HEK293T (cell line): ENCODE measurements at regions not wholly inside any gene's neighbourhood (a gene's known extent, or its start where the extent isn't known, plus 50 kb on each side); places are given as distances from the start of the nearest gene placed in this dataset.

Experiments
- CTCF ChIA-PET: fragments of 350-600 bp; formaldehyde crosslinking; extraction: SDS; loops from one replicate; lab custom pipeline; 2021; ENCODE audit warnings: antibody characterized with exemption, inconsistent platforms; lab: Yijun Ruan, JAX
- POLR2A ChIA-PET: fragments of 350-600 bp; formaldehyde crosslinking; extraction: SDS; loops from one replicate; lab custom pipeline; 2020; ENCODE audit warnings: antibody characterized with exemption, inconsistent platforms; lab: Yijun Ruan, JAX
- DNase-seq: peaks from one replicate; pipeline ENCODE4 v3.0.0; 2012; ENCODE audit warnings: mixed read lengths; ENCODE audit errors: extremely low spot score
- ARNT ChIP-seq: fragments of 450-650 bp; IDR thresholded peaks from 2 replicates; pipeline ENCODE4 v1.6.1; 2017; ENCODE audit warnings: mild to moderate bottlenecking
- BHLHE40 ChIP-seq: fragments of 450-650 bp; IDR thresholded peaks from 2 replicates; pipeline ENCODE4 v1.6.1; 2016; ENCODE audit warnings: mild to moderate bottlenecking, moderate library complexity, borderline replicate concordance
- CTBP1 ChIP-seq: fragments of 450-650 bp; IDR thresholded peaks from 2 replicates; pipeline ENCODE4 v1.6.1; 2016; ENCODE audit warnings: borderline replicate concordance
- ELF4 ChIP-seq: fragments of 450-650 bp; IDR thresholded peaks from 2 replicates; pipeline ENCODE4 v1.6.1; 2017; ENCODE audit warnings: antibody characterized with exemption
- FOXA1 ChIP-seq: fragments of 450-650 bp; IDR thresholded peaks from 2 replicates; pipeline ENCODE4 v1.6.1; 2016; ENCODE audit warnings: mild to moderate bottlenecking
- FOXK2 ChIP-seq: fragments of 450-650 bp; IDR thresholded peaks from 2 replicates; pipeline ENCODE4 v1.6.1; 2016; ENCODE audit warnings: mild to moderate bottlenecking
- FOXM1 ChIP-seq: fragments of 450-650 bp; IDR thresholded peaks from 2 replicates; pipeline ENCODE4 v1.6.1; 2017; ENCODE audit warnings: mild to moderate bottlenecking, borderline replicate concordance
- HDGF ChIP-seq: fragments of 450-650 bp; IDR thresholded peaks from 2 replicates; pipeline ENCODE4 v1.6.1; 2017; ENCODE audit warnings: antibody characterized with exemption, borderline replicate concordance
- L3MBTL2 ChIP-seq: fragments of 450-650 bp; conservative IDR thresholded peaks from 2 replicates; pipeline ENCODE4 v1.6.1; 2016; ENCODE audit warnings: mild to moderate bottlenecking
- LEF1 ChIP-seq: fragments of 450-650 bp; IDR thresholded peaks from 2 replicates; pipeline ENCODE4 v1.6.1; 2017; ENCODE audit warnings: mild to moderate bottlenecking, borderline replicate concordance
- NFRKB ChIP-seq: fragments of 450-650 bp; IDR thresholded peaks from 2 replicates; pipeline ENCODE4 v1.6.1; 2016; ENCODE audit warnings: mild to moderate bottlenecking, moderate library complexity
- SP1 ChIP-seq: fragments of 450-650 bp; IDR thresholded peaks from 2 replicates; pipeline ENCODE4 v1.6.1; 2017
- SUZ12 ChIP-seq: fragments of 450-650 bp; IDR thresholded peaks from 2 replicates; pipeline ENCODE4 v1.6.1; 2016; ENCODE audit warnings: mild to moderate bottlenecking
- TARDBP ChIP-seq: fragments of 450-650 bp; IDR thresholded peaks from 2 replicates; pipeline ENCODE4 v1.6.1; 2016
- ZNF384 ChIP-seq: fragments of 450-650 bp; IDR thresholded peaks from 2 replicates; pipeline ENCODE4 v1.6.1; 2016
- TF ChIP-seq, protein P1 (sequence below): fragments of 450-650 bp; IDR thresholded peaks from 2 replicates; pipeline ENCODE4 v1.6.1; 2016

DNA sequence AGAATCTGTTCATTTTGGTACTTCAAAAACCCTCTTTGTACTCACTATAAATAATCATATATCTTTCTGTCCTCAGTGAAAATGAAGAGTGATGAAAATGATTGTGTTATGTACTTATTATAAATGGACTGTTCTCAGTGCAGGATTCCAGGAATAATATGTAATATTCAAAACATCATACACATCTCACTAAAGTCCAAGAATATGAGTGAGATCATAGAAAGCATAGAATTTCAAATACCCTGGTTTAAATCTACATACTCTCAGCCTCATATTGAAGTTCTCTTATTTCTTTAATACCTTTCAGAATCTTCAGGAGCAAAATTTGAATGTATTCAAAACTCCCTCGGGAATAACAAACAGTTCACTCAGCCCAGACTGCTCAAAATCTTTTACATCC is 868.0 kb downstream of the SLITRK6 start:
- CTCF ChIA-PET: no interaction called here
- DNase-seq: no peak
- TF ChIP-seq, protein P1, sequence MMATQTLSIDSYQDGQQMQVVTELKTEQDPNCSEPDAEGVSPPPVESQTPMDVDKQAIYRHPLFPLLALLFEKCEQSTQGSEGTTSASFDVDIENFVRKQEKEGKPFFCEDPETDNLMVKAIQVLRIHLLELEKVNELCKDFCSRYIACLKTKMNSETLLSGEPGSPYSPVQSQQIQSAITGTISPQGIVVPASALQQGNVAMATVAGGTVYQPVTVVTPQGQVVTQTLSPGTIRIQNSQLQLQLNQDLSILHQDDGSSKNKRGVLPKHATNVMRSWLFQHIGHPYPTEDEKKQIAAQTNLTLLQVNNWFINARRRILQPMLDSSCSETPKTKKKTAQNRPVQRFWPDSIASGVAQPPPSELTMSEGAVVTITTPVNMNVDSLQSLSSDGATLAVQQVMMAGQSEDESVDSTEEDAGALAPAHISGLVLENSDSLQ: no peak
- TF ChIP-seq CTBP1 (no peak), FOXK2 (no peak), ELF4 (no peak), ARNT (no peak), TARDBP (no peak), SUZ12 (no peak), BHLHE40 (no peak)
- POLR2A ChIA-PET: no interaction called here

DNA sequence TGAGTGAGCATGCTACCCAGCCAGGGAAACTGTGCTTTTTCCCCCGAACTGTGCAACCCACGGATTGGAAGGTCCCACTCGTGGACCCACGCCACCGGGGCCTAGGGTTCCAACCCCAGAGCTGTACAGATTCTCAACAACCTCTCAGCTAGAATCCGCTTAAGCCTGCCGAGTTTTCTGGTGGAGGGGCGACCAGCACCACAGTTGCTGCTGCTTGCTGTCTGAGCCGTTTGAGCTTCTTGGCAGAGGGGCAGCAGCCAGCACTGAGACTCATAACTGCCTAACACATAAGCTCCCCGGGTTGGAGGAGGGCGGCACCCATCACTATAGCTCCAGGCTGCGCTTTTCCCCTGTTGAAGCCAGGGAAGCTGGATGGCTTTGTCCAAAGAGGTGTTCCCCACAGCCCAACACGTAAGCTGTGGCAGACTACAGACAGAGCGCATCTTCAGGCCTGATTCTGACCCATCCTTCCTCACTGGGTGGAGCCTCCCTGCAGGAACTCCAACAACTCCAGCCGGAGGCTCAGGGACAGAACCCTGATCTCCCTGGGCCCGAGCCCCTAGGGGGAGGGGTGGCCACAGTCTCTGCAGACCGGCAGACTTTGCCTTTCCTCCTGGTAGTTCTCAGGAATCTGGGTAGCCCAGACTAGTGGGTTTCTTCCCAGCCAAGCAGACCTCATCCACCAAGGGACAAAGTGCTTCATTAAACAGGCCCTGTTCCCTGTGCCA is 871.6 kb downstream of the SLITRK6 start:
- ChIA-PET POLR2A (no interaction called here), CTCF (no interaction called here)
- no peak for TF ChIP-seq L3MBTL2
- TF ChIP-seq CTBP1: no peak
- no peak for TF ChIP-seq TARDBP
- TF ChIP-seq, protein P1: no peak
- no peak for TF ChIP-seq ZNF384
- TF ChIP-seq ELF4: no peak
- TF ChIP-seq FOXA1: no peak
- DNase-seq: no peak

DNA sequence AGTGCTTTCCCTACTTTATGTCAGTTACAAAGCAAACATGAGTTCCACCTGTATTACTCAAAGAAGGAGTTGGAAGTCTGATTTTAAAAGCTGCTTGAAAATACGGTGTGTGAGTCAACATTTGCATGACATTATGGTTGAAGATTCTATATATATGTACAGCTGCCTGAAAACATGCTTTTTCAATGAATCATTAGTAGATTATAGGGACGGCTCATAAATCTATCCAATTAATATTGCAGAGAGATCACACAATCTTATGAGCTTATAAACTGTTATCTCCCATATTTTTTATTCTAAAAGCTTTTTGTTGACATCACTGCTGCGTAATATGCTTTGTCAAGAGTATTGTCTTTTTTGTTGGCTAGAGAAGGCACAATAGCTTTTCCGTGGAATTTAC is 873.8 kb downstream of the SLITRK6 start:
- no peak for DNase-seq
- ChIA-PET POLR2A (no interaction called here), CTCF (no interaction called here)
- TF ChIP-seq FOXM1 (no peak), L3MBTL2 (no peak), FOXA1 (no peak), SUZ12 (no peak), SP1 (no peak), HDGF (no peak), LEF1 (no peak), ZNF384 (no peak), TARDBP (no peak), FOXK2 (no peak), NFRKB (no peak), CTBP1 (no peak), BHLHE40 (no peak), ELF4 (no peak), ARNT (no peak)
- TF ChIP-seq, protein P1: no peak

DNA sequence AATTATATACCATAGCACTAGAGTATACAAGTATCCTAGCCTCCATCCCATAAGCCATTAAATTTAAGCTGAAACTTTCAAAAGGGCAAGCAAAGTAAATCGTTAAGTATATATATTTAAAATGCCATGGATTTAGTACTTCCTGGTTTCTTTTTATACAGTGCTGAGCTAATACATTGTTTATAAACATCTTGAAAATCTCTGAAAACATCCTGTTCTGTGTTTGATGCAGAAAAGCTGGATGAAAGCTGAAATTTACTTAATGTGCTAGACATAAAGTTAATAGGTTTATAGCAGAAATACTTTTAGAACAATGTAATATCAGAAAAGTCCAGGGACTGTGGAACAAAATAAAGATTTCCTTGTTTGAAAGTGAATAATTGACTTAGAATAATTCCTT is 875.4 kb downstream of the SLITRK6 start:
- no peak for TF ChIP-seq ZNF384
- no peak for TF ChIP-seq CTBP1
- TF ChIP-seq HDGF: no peak
- TF ChIP-seq LEF1: no peak
- TF ChIP-seq TARDBP: no peak
- TF ChIP-seq, protein P1: no peak
- TF ChIP-seq NFRKB: no peak
- no peak for TF ChIP-seq FOXK2
- no peak for TF ChIP-seq ELF4
- TF ChIP-seq FOXA1: no peak
- no peak for TF ChIP-seq ARNT
- no peak for TF ChIP-seq L3MBTL2
- ChIA-PET CTCF (no interaction called here), POLR2A (no interaction called here)
- no peak for DNase-seq

DNA sequence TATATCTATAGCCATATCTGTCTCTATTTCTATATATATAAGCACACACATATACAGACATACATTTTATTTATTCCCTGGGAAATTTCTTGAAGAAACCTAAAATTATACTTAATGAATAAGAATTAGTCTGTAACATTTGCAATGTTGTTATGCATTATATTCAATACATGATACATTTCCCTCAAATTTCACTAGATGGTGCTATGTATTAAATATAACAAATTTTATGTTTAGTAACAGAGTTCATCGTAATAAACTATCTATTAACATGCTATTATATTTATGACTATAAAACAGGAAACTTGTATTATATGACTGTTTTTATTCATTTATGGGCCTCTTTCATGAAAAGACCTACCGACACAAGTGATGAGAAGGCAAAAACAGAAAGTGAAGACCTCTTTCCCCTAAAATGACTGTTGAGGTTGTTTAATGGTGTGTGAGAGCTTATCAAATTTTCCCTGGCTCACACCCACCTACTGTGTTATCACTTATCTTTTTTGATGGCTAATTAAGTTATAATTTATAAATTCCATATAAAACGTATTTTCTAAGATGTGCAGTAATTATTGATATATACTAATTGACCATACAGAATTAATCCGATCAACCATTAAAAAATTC is 881.9 kb downstream of the SLITRK6 start:
- no peak for DNase-seq

More for the DNA sequence above, 881.9 kb downstream of the SLITRK6 start:
- POLR2A ChIA-PET: no interaction called here
- CTCF ChIA-PET: no interaction called here
- TF ChIP-seq ZNF384 (no peak), HDGF (no peak), BHLHE40 (no peak), SP1 (no peak), CTBP1 (no peak), FOXM1 (no peak), FOXA1 (no peak), FOXK2 (no peak), NFRKB (no peak), L3MBTL2 (no peak), TARDBP (no peak), ARNT (no peak), SUZ12 (no peak), ELF4 (no peak), LEF1 (no peak)
- TF ChIP-seq, protein P1: no peak
